Muscle of leg (tissue), 3 donors: ENCODE measurements at regions not wholly inside any gene's neighbourhood (a gene's known extent, or its start where the extent isn't known, plus 50 kb on each side); places are given as distances from the start of the nearest gene placed in this dataset.
"Not testable (repeated sequence)": the region's sequence is repeated elsewhere in the genome, so short reads cannot be mapped to it uniquely, and the experiment has no call there.

Experiments
- DNase-seq: peaks from one replicate; pipeline ENCODE4 v3.0.0; 2013
- H3K27ac ChIP-seq: one replicate; pipeline ENCODE4 v1.5.1; 2013; ENCODE audit warnings: mild to moderate bottlenecking, low read length, control low read depth
- H3K27me3 ChIP-seq: one replicate; pipeline ENCODE4 v1.6.1; 2013; ENCODE audit warnings: low read length; ENCODE audit not compliant: control insufficient read depth, insufficient read depth
- H3K36me3 ChIP-seq: one replicate; pipeline ENCODE4 v1.6.1; 2013; ENCODE audit warnings: low read length; ENCODE audit not compliant: control insufficient read depth, insufficient read depth
- H3K4me1 ChIP-seq: one replicate; pipeline ENCODE4 v1.6.1; 2013; ENCODE audit warnings: low read length; ENCODE audit not compliant: control insufficient read depth, insufficient read depth
- H3K4me3 ChIP-seq: one replicate; pipeline ENCODE4 v1.5.1; 2013; ENCODE audit warnings: low read length, control low read depth
- H3K9me3 ChIP-seq: replicated peaks from 2 replicates; pipeline ENCODE4 v1.6.1; 2013; ENCODE audit warnings: low read depth, low read length; ENCODE audit not compliant: control insufficient read depth
- WGBS: methylation state at CpG from one replicate; pipeline ENCODE4 v1.1.5; 2013; ENCODE audit warnings: missing lambda C conversion rate; ENCODE audit not compliant: insufficient coverage; 5-methylcytosine and 5-hydroxymethylcytosine counted together

DNA sequence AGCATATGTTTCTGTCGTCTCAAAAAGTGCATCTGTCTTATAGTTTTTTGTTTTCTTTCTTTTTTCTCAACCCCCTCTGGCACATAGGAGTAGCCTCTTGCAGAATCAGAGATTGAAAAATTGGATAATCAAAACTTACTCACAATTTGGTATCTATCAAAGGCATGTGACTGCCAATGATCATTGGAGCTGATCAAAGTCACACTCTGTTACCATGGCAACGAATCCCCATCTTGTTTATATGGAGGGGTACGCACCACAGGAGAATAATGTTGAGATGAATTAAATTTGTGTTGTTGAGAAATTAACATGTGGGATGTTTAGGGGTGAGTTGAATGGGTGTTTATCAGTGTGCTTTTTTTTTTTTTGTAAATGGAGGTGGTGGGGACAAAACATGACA lies 458.3 kb upstream of the FANCL start:
- Histone ChIP-seq H3K36me3 (no peaks in the 10 kb centered on the region), H3K4me1 (no peaks in the 10 kb centered on the region), H3K9me3 (no peaks in the 10 kb centered on the region), H3K27me3 (no peaks in the 10 kb centered on the region), H3K4me3 (no peak overlapping the region), H3K27ac (no peak overlapping the region)
- no CpG with 5 or more reads among the region's 3 CpGs for WGBS
- no peak for DNase-seq

DNA sequence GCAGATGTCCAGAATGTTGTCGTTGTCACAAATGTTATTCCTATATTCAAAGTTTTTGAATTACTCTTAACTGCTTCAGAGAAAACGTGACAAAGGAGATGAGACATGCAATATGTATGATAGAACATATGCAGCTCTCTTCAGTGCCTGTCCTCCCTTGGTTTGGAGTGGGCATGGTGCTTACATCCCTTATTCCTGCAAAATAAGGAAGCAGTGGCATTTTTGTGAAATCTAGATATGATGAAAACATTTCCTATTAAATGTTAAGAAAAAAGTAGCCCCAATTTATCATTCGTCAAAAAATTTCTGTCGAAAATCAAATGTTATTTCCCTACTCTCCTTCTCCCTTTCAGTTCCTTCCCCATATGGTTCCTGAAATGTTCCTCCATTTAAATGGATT lies 457.5 kb upstream of the FANCL start:
- Histone ChIP-seq H3K36me3 (no peaks in the 10 kb centered on the region), H3K4me1 (no peaks in the 10 kb centered on the region), H3K4me3 (no peak overlapping the region), H3K9me3 (no peaks in the 10 kb centered on the region), H3K27ac (no peak overlapping the region), H3K27me3 (no peaks in the 10 kb centered on the region)
- 80% methylated on average over 1 of the region's 4 CpGs for WGBS
- no peak for DNase-seq

DNA sequence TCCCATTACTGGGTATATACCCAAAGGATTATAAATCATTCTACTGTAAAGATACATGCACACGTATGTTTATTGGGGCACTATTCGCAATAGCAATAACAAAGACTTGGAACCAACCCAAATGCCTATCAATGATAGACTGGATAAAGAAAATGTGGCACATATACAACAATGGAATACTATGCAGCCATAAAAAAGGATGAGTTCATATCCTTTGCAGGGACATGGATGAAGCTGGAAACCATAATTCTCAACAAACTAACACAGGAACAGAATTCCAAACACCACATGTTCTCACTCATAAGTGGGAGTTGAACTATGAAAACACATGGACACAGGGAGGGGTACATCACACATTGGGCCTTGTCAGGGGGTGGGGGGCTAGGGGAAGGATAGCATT lies 453.0 kb upstream of the FANCL start:
- WGBS = no CpG with 5 or more reads among the region's 2 CpGs
- H3K4me1 ChIP-seq, DNase-seq, H3K4me3 ChIP-seq, H3K36me3 ChIP-seq, H3K9me3 ChIP-seq, H3K27ac ChIP-seq, H3K27me3 ChIP-seq: not testable (repeated sequence)

DNA sequence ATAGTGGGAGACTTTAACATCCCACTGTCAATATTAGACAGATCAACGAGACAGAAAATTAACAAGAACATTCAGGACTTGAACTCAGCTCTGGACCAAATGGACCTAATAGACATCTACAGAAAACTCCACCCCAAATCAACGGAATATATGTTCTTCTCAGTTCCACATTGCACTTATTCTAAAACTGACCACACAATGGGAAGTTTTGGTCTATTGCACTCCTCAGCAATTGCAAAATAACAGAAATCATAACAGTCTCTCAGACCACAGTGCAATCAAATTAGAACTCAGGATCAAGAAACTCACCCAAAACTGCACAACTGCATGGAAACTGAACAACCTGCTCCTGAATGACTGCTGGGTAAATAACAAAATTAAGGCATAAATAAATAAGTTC lies 449.9 kb upstream of the FANCL start:
- not testable (repeated sequence) for H3K4me3 ChIP-seq, H3K27ac ChIP-seq, H3K9me3 ChIP-seq, DNase-seq, H3K4me1 ChIP-seq, H3K27me3 ChIP-seq, H3K36me3 ChIP-seq
- WGBS = 67% methylated on average over 1 of the region's 2 CpGs

DNA sequence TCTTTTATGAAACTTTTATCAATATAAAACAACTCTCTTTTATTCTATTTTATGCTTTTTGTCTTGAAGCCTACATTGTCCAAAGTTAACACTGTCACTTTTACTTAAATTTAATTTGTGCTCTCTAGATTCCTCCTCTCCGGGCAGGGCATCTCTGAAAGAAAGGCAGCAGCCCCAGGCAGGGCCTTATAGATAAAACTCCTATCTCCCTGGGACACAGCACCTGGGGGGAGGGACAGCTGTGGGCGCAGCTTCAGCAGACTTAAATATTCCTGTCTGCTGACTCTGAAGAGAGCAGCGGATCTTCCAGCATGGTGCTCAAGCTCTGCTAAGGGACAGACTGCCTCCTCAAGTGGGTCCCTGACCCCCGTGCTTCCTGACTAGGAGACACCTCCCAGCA lies 447.7 kb upstream of the FANCL start:
- Histone ChIP-seq H3K27ac (no peak overlapping the region), H3K9me3 (no peaks in the 10 kb centered on the region), H3K36me3 (no peaks in the 10 kb centered on the region), H3K27me3 (no peaks in the 10 kb centered on the region), H3K4me3 (no peak overlapping the region), H3K4me1 (no peaks in the 10 kb centered on the region)
- no peak for DNase-seq
- 58% methylated on average over 3 of the region's 4 CpGs for WGBS

- no peaks in the 10 kb centered on the region for H3K9me3 ChIP-seq
- H3K36me3 ChIP-seq = no peaks in the 10 kb centered on the region
- H3K27me3 ChIP-seq = no peaks in the 10 kb centered on the region
- 67% methylated on average over 1 of the region's 1 CpG for WGBS
- no peaks in the 10 kb centered on the region for H3K4me1 ChIP-seq
- no peak overlapping the region for H3K27ac ChIP-seq
- no peak for DNase-seq
- no peak overlapping the region for H3K4me3 ChIP-seq
Observed at GRCh38 chr2:58686776-58687175, 445.7 kb upstream of the FANCL start.

GRCh38 chr2:58680755-58681310 lies 439.7 kb upstream of the FANCL start:
- WGBS = no CpG with 5 or more reads among the region's 1 CpG
- Histone ChIP-seq H3K27ac (no peak overlapping the region), H3K27me3 (no peaks in the 10 kb centered on the region), H3K4me3 (no peak overlapping the region), H3K36me3 (no peaks in the 10 kb centered on the region), H3K9me3 (no peaks in the 10 kb centered on the region), H3K4me1 (no peaks in the 10 kb centered on the region)
- no peak for DNase-seq

DNA sequence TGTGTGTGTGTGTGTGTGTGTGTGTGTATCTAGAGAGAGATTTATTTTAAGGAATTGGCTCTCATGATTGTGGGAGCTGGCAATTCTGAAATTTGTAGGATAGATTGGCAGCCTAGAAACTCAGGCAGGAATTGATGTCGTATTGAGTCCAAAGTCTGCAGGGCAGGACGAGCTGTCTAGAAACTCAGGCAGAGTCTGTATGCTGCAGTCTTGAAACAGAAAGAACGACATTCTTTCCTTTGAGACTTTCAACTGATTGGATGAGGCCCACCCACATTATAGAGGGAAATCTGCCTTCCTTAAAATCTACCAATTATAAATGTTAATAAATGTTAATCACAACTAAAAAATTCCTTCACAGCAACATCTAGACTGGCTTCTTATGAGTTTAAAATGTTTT lies 436.6 kb upstream of the FANCL start:
- Histone ChIP-seq H3K4me1 (no peaks in the 10 kb centered on the region), H3K4me3 (no peak overlapping the region), H3K27ac (no peak overlapping the region), H3K9me3 (no peaks in the 10 kb centered on the region), H3K27me3 (no peaks in the 10 kb centered on the region), H3K36me3 (no peaks in the 10 kb centered on the region)
- WGBS = 88% methylated on average over 2 of the region's 3 CpGs
- no peak for DNase-seq

GRCh38 chr2:58671675-58672074 lies 430.6 kb upstream of the FANCL start:
- Histone ChIP-seq H3K27me3 (no peaks in the 10 kb centered on the region), H3K36me3 (no peaks in the 10 kb centered on the region), H3K4me3 (no peak overlapping the region), H3K9me3 (no peaks in the 10 kb centered on the region), H3K27ac (no peak overlapping the region), H3K4me1 (no peaks in the 10 kb centered on the region)
- no peak for DNase-seq
- WGBS = no CpG with 5 or more reads among the region's 2 CpGs

DNA sequence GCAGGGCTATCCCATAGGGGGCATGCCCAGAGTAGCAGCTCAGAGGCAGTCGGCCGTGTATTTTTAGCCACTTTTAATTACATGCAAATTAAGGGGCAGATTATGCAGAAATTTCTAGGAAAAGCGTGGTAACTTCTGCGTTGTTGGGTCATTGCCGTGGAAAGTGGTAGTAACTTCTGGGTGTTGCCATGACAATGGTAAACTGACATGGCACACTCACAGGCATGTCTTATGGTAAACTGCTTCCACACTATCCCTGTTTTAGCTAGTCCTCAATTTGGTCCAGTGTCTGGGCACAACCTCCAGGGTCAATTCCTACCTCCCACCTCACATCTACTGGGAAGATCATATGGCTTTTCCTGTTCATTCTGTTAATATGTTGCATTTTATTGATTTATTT lies 428.9 kb upstream of the FANCL start:
- WGBS = no CpG with 5 or more reads among the region's 5 CpGs
- no peaks in the 10 kb centered on the region for H3K4me1 ChIP-seq
- H3K27ac ChIP-seq = no peak overlapping the region
- no peaks in the 10 kb centered on the region for H3K9me3 ChIP-seq
- no peak overlapping the region for H3K4me3 ChIP-seq
- no peak for DNase-seq
- H3K27me3 ChIP-seq = no peaks in the 10 kb centered on the region
- H3K36me3 ChIP-seq = no peaks in the 10 kb centered on the region

- 89% methylated on average over 1 of the region's 3 CpGs for WGBS
Observed at GRCh38 chr2:58667137-58667774, 426.1 kb upstream of the FANCL start.

More at GRCh38 chr2:58667137-58667774, 426.1 kb upstream of the FANCL start:
- Histone ChIP-seq H3K36me3 (no peaks in the 10 kb centered on the region), H3K4me1 (no peaks in the 10 kb centered on the region), H3K27me3 (no peaks in the 10 kb centered on the region), H3K4me3 (no peak overlapping the region), H3K27ac (no peak overlapping the region), H3K9me3 (no peaks in the 10 kb centered on the region)
- DNase-seq = no peak
